ENCODE measurements at regions not wholly inside any gene's neighbourhood (a gene's known extent, or its start where the extent isn't known, plus 50 kb on each side); places are given as distances from the start of the nearest gene placed in this dataset.

GRCh38 chr15:31474059-31474868 lies 147.6 kb downstream of the KLF13 start:
- no peak for DNase-seq

GRCh38 chr15:31476236-31476810 lies 149.7 kb downstream of the KLF13 start:
- DNase-seq, result no peak

GRCh38 chr15:31476866-31477265 lies 150.2 kb downstream of the KLF13 start:
- DNase-seq, result no peak

GRCh38 chr15:31477301-31477700 lies 150.7 kb downstream of the KLF13 start:
- DNase-seq, result no peak

- DNase-seq, result no peak
Observed at GRCh38 chr15:31477851-31478701, 151.4 kb downstream of the KLF13 start.

- no peak for DNase-seq
Observed at GRCh38 chr15:31478702-31479221, 152.1 kb downstream of the KLF13 start.

GRCh38 chr15:31480356-31481025 lies 153.9 kb downstream of the KLF13 start:
- no peak for DNase-seq

- no peak for DNase-seq
Observed at GRCh38 chr15:31481142-31481541, 154.5 kb downstream of the KLF13 start.

GRCh38 chr15:31482122-31482922 lies 155.7 kb downstream of the KLF13 start:
- no peak for DNase-seq

GRCh38 chr15:31483053-31483985 lies 156.7 kb downstream of the KLF13 start:
- DNase-seq, result no peak

- DNase-seq, result no peak
Observed at GRCh38 chr15:31483986-31484951, 157.6 kb downstream of the KLF13 start.

GRCh38 chr15:31484986-31485385 lies 158.4 kb downstream of the KLF13 start:
- DNase-seq, result no peak

GRCh38 chr15:31485431-31485830 lies 158.8 kb downstream of the KLF13 start:
- DNase-seq, result no peak

- DNase-seq, result no peak
Observed at GRCh38 chr15:31485911-31486461, 159.4 kb downstream of the KLF13 start.

GRCh38 chr15:31486506-31486905 lies 159.9 kb downstream of the KLF13 start:
- no peak for DNase-seq

GRCh38 chr15:31486906-31487695 lies 160.5 kb downstream of the KLF13 start:
- DNase-seq, result no peak

- DNase-seq, result no peak
Observed at GRCh38 chr15:31487811-31488436, 161.3 kb downstream of the KLF13 start.

Measured in cortex of kidney (tissue), 1 donor.